NOMO-1 treated with DMSO at 0.1 percent for 48 hours (cell line): ENCODE measurements at regions not wholly inside any gene's neighbourhood (a gene's known extent, or its start where the extent isn't known, plus 50 kb on each side); places are given as distances from the start of the nearest gene placed in this dataset.

ENCODE experiments used
- DNase-seq: peaks from one replicate; lab custom pipeline; 2025; ENCODE audit not compliant: unreplicated experiment; lab: John Stamatoyannopoulos, UW

- no peak for DNase-seq
Measured at GRCh38 chr9:79236466-79236865, 335.3 kb upstream of the TLE4 start.

- peak; percentile 62 for DNase-seq
Measured at GRCh38 chr9:79237861-79238260, 333.9 kb upstream of the TLE4 start.

GRCh38 chr9:79240774-79241173 is 331.0 kb upstream of the TLE4 start:
- no peak for DNase-seq

GRCh38 chr9:79242489-79242888 is 329.3 kb upstream of the TLE4 start:
- peak; percentile 28 for DNase-seq

- DNase-seq: no peak
Measured at GRCh38 chr9:79246170-79246569, 325.6 kb upstream of the TLE4 start.

- DNase-seq: no peak
Measured at GRCh38 chr9:79247021-79247420, 324.7 kb upstream of the TLE4 start.

- DNase-seq: no peak
Measured at GRCh38 chr9:79250806-79251205, 321.0 kb upstream of the TLE4 start.

GRCh38 chr9:79254900-79255650 is 316.7 kb upstream of the TLE4 start:
- peak; percentile 27 for DNase-seq

- DNase-seq: no peak
Measured at GRCh38 chr9:79255651-79256260, 316.0 kb upstream of the TLE4 start.

- peak; percentile 34 for DNase-seq
Measured at GRCh38 chr9:79256691-79257213, 315.0 kb upstream of the TLE4 start.

- no peak for DNase-seq
Measured at GRCh38 chr9:79257228-79257781, 314.5 kb upstream of the TLE4 start.

- no peak for DNase-seq
Measured at GRCh38 chr9:79257790-79258351, 313.9 kb upstream of the TLE4 start.

GRCh38 chr9:79259858-79260257 is 311.9 kb upstream of the TLE4 start:
- DNase-seq: peak; percentile 25

GRCh38 chr9:79263628-79264027 is 308.1 kb upstream of the TLE4 start:
- no peak for DNase-seq

GRCh38 chr9:79264041-79264440 is 307.7 kb upstream of the TLE4 start:
- DNase-seq: no peak

GRCh38 chr9:79264511-79265355 is 307.0 kb upstream of the TLE4 start:
- peak; percentile 79 for DNase-seq

GRCh38 chr9:79266986-79267385 is 304.8 kb upstream of the TLE4 start:
- no peak for DNase-seq

- DNase-seq: no peak
Measured at GRCh38 chr9:79268806-79269205, 303.0 kb upstream of the TLE4 start.

GRCh38 chr9:79273311-79273710 is 298.5 kb upstream of the TLE4 start:
- DNase-seq: no peak

- no peak for DNase-seq
Measured at GRCh38 chr9:79279356-79279755, 292.4 kb upstream of the TLE4 start.

- no peak for DNase-seq
Measured at GRCh38 chr9:79280691-79281090, 291.1 kb upstream of the TLE4 start.
